Stimulated activated CD4-positive, alpha-beta T cell treated with anti-CD3 and anti-CD28 coated beads, Interleukin-4, amount 100 ng/mL, for 48 hours (primary cell): ENCODE measurements at regions not wholly inside any gene's neighbourhood (a gene's known extent, or its start where the extent isn't known, plus 50 kb on each side); places are given as distances from the start of the nearest gene placed in this dataset.
"Not testable (repeated sequence)": the region's sequence is repeated elsewhere in the genome, so short reads cannot be mapped to it uniquely, and the experiment has no call there.

Experiments used
- DNase-seq, 2 donors: peaks; one replicate each; pipeline ENCODE4 v3.0.0-alpha.2; 2020; ENCODE audit warnings: low read depth in 2 of 2

DNA sequence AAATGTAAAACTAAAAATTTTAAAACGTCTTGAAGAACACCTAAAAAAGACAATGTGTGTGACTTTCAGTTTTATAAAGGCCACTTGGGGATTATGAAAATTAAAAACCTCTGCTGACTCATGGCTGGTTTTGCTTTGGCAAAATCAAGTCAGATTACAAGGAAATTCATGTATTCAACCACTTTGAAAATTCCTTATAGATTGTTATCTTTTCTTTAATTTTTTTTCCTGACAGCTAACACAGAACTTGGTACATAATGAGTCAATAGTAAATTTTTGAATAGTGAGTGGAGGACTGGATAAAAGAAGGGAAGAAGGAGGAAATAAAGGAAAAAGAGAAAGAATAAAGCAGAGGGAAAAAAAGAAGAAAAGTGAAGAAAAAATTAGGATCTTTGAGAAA, 1774.7 kb upstream of the ACO1 start:
- no peak for DNase-seq

DNA sequence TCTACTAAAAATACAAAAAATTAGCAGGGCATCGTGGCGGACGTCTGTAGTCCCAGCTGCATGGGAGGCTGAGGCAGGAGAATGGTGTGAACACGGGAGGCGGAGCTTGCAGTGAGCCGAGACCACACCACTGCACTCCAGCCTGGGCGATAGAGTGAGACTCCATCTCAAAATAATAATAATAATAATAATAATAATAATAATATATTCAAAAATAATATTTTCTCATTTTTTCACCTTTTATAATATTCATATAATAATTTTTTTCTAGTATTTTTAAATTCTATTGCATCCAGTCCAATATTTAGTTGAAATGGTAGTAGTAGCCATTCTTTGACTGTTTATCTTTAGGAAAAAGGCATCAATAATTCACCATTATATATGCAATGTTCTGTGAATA, 1767.7 kb upstream of the ACO1 start:
- DNase-seq: not testable (repeated sequence)

DNA sequence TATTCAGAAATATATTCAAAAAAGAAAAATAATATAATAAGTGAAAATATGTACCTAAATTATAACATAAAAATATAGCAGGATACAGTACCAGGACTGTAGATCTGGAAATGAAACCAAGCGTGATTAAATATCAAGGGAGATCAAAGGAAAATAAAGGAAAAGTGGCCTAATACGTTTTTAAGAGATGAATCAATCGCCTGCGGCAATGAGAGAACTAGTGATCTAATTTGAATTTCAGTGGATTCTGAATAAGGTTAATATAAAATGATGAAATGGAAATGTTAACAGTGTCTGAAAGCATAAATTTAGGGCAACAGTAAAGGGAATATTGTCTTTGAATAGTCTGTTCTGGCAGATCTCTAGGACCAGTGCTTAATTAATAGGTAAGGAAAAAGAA, 1761.9 kb upstream of the ACO1 start:
- no peak for DNase-seq

DNA sequence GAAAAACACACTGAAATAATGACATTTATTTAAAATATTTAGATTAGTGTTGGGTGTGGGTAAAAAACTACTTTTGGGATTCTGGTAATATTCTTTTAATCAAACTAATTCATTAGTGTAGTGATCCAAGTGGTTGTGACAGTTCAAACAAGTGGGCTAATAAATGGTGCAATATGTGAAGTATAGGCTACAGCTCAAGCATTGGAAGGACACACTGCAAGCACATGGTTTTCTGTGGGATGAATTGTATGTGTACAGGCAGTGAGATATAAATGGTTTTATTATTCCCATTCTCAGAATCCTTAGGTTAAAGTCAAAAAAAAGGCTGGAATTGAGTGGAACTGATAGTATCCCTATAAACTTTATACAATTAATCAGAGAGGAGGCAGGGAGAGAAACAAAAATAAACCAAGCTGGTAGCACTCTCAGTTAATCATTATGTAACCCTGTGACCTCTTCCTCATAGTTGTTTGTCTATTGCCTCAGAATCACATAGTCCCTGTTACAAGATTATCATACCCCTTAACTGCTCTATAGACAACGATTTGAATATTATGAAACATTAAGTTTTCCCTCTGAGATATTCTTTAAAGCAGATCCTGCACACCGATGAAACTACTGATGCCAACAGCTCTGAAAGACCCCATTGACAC, 1755.4 kb upstream of the ACO1 start:
- DNase-seq: no peak

DNA sequence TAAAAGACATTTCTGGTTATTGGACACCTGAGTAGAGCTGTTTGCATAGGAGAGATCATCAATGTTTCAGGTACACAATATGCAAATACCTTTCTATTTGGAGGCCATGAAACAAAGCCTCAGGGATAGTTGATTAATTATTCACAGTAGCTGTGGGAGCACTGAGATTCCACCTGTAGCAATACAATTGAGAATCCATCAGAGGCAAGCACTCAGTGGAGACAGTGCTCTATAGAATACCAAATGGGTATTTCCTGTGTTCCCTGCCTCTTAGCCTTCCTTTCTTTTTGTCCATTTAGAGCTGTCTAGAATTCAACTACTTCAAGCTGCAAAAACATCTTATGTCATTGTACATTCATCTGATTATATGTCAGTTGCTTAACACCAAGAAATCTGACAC, 1754.0 kb upstream of the ACO1 start:
- no peak for DNase-seq

DNA sequence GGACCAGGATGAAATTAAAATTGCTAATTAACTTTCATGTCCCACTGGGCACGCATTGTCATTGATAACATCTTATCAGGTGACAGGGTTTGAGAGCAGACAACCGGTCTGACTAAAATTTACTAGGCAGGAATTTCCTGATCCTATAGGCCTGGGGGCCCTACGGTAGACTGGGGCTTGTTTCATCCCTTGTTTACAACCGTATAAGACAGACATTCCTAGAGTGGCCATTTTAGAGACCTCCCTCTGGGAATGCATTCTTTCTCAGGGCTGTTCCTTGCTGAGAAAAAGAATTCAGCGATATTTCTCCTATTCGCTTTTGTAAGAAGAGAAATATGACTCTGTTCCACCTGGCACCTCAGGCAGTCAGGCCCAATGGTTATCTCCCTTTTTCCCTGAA, 1737.8 kb upstream of the ACO1 start:
- DNase-seq: not testable (repeated sequence)

DNA sequence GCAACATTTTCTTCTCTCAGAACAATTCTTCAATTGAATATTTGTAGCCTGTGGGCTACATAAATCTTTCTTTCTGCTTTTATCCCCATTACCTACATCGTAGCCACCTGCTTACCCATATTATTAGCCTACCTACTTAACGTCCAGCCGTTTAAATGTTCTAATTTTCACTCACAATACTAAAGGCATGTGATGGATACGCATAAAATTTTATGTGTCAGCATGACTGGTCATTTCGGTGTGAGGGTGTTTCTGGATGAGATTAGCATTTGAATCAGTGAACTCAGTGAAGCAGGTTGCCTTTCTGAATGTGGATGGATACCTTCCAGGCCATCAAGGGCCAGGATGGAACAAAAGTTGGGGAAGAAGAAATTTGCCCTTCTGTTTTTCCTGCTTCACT, 1722.5 kb upstream of the ACO1 start:
- DNase-seq: no peak

DNA sequence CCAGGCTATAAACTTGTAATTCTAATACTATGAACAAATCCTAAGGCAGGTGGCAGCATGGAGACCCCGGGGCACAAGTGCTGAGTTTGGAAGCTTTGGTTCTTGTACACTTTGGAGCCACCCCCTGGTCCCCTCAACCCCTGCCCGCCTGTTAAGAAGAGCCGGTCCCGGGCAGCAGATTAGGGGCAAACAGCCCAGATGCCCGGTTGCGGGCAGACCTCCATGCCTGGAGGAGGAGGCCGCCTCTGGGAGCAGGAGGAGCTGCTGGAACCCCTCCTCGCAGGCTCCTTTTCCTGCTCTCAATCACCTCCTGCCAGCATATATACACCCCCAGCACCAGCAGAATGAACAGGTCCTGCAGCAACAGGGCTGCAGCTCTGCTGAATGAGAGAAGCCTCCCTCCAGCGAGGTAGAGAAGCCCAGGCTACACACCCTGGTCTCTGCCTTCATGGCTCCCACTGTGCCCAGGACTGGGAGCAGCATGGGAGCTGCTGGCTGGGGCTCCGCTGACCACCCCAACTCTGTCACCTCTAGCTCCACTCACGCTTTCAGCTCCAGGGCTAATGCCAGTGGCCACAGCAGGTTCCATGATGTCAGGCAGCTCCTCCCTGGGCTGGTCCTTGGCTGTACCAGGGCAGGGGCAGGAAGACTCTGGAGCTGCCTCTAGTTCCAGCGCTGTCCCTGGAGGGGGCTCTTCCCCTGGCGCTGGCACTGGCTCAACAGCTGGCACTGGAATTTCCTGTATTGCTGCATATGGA, 1713.5 kb upstream of the ACO1 start:
- DNase-seq: no peak

DNA sequence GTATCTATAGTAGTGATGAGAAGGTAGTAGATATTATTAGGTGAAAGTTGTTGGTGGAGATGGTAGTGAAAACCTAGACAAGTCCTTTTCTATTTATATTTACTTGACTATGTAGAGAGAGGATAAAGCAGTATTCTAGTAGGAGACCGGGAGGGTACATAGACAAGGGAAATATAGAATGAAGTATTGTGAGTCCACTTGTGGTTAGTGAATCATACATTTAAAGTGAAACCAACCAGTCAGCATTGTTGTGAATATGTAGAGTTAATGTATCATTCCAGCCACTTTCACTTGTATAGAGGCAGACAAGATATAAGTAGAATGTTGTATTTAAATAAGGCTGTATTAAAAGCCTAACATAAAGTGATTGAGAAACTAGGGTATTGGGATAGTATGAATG, 1711.3 kb upstream of the ACO1 start:
- no peak for DNase-seq

DNA sequence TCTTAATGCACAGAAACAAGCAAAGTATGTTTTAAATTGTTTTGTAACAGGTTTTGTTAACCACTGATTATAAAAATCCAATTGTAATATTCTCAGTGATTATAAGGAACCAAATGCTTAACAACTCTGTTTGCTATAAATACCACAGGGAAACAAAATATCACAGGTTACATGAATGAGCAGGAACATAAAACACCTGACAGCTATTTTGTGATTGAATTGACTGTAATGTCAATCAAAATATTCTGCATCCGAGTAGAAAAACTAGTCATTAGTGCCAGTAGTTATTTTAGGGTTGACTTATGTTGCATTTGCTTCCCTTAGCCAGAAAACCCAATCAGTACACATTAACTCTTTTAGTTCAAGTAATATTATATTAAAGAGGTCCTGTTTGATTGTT, 1707.8 kb upstream of the ACO1 start:
- DNase-seq: no peak

DNA sequence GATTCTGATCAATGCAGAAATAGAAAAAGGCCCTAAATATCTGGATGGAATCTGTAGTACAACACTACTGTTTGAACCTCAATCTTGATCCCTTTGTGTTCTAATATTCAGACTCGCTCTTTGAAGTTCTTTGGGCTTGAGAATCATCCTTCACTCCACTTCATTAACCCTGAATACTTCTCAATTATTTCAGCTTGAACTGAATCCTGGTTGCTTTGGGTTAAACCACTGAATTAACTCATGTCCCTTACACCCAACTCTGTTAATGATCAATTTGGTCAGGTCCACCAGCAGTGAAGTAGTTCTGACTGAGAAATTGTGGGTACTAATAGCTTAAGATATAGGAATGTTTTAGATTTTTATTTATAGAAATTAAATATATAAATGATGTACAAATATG, 1707.2 kb upstream of the ACO1 start:
- no peak for DNase-seq

DNA sequence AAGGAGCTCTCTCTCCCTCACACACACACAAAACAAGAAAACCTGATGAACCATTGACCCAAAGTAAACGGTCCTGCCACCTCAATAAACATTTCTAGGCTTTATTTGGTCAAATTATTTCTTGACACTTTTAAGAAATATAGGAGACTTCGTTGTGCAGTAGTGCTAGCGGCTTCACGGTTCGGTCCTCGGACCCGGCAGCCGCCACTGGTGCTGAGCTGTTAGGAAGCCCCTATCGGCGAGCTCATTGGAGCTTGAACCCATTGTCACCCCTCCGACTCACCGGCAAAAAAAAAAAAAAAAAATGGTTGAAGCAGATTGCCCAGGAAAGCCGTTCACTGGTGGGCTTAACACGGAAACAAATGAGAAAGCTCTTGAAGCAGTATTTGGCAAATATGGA, 1695.6 kb upstream of the ACO1 start:
- DNase-seq: no peak

DNA sequence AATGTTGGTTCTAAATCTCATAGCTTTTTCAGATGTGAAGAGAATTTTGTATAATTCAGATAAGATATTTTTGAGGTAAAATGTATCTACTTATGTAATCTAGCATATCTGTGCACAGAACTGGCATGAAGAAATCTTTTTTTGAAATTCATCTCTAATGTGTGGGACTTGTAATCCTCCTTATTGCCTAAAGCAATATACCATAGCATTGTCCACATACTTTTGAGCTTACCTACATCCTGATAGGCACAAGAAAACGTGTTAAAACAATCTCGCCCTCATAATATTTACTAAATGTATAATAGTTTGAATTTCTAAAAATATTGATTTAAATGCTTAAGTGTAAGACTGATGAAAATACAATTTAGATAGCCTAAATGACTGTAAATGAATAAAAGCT, 1686.5 kb upstream of the ACO1 start:
- no peak for DNase-seq

DNA sequence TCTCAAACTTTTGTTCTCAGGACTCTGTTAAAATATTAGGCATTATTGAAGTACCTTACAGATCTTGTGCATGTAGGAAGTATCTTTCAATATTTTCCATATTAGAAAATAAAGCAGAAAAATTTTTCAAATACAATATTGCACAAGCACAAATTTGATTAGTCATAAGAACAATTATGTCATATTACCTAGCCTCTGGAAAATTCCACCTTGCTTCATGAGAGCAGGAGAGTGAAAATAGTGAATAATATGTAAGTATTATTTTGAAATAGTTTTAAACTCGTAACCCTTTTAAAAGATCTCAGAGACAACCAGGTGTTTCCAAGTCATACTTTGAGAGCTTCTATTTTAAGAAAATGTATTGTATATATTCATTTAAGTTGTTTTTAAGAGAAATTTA, 1672.9 kb upstream of the ACO1 start:
- DNase-seq: no peak

DNA sequence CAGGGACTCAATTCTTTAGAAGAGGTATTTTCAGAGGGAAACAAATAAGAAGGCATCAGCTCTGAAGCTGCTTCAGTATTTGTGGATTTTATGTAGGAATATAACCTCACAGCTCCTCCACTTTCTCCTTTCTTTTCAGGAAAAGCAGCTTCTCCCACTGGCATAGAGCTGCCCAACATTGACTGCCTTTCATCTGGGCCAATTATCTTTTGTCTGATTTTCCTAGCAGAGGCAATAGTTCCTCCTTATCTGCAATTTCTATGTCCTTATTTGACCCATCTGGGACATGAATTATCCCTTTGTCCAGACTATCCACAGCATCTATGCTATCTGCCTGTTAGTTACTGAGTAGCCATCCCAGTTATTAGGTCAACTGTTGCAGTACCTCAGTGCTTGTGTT, 1671.2 kb upstream of the ACO1 start:
- no peak for DNase-seq

DNA sequence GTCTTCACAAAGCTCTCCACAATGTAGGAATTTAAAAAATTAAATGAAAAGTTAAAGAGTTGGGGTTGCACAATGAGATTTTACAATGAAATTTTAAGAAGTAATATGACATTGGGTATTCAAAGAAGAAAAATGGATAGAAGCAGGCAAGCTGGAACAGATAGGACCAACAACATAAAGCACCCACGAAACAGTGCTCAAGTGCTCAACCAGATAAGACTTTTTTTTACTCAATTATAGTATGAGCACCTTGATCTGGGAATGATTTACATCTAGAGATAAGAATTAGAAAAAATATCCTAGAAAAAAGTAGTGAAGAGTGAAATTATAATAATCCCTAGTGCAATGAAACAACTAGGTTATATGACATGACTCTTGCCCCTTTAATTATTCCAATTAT, 1670.1 kb upstream of the ACO1 start:
- DNase-seq: no peak

DNA sequence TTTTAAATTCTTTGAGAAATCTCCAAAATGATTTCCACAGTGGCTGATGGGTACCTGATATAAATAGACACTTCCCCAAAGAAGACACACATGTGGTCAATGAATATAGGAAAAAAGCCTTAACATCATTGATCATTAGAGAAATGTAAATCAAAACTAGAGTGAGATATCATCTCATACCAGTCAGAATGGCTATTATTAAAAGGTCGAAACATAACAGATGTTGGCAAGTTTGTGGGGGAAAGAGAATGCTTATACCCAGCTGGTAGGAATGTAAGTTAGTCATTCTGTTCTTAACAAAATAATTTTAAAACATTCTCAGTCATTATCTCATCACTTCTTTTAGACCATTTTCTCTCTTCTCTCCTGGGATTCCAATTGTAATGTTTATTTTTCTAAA, 1666.0 kb upstream of the ACO1 start:
- DNase-seq: no peak

DNA sequence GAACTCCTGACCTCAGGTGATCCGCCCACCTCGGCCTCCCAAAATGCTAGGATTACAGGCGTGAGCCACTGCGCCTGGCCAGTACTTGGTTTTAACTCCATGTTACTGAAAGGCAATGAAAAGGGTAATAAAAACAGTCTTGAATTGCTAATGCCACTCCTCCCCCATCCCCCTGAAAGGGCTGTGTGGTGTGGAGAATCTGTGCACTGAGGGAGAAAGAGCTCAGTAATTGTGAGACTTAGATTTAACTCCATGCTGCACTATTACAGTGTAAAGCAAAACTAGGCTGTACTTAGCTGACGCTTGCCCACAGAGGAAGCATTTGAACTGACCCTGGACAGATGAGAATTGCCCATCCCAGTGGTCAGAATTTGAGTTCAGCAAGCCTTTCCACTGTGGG, 1662.4 kb upstream of the ACO1 start:
- no peak for DNase-seq

DNA sequence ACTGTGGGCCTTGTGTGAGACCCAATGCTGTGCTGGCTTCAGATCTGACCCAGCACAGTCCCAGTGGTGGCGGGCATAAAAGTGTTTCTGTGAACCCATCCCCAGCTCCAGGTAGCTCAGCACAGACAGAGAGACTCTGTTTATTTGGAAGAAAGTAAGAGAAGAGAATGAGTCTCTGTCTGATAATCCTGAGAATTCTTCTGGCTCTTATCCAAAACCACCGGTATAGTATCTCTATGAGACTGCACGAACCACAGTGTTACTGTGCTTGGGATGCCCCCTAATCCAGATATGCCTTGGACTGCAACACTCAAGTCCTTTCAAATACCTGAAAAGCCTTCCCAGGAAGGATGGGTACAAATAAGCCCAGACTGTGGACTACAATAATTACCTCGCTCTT, 1660.8 kb upstream of the ACO1 start:
- DNase-seq: no peak

DNA sequence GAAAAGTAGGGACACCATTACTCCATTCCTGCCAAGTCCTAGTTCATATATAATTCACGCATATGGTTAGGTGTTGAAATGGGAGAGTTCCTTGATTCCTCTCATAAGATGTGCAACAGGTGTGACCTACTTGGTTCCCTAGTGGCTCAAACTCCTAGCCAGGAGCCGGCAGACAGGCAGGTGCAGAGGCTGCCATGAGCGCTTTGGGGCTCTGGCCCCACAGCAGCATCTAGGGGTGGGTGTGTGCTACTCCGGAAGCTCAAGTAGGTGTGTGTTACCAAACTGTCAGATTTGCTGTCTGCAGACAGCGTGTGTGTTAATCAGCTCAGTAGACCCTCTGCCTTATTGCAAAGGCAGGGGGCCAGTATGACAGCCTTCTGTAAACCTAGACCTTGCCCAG, 1652.4 kb upstream of the ACO1 start:
- no peak for DNase-seq

DNA sequence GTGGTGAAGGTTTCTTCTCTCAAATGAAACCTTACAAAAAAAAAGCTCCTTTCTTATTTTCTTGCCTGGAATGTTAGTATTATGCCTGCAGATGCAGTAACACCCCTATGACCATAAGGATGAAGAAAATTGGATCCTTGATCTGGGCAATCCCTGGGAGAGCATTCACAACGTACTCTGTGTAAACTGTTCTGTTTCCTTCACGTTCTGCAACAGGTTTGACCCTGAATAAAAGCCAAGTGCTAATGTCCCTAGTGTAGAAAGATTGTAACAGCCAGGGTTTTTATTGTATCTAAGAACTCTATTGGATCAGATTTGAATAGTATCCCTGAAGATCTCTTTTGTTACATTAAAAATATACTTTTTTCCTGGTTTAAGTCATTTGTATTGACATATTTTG, 1639.6 kb upstream of the ACO1 start:
- DNase-seq: no peak

DNA sequence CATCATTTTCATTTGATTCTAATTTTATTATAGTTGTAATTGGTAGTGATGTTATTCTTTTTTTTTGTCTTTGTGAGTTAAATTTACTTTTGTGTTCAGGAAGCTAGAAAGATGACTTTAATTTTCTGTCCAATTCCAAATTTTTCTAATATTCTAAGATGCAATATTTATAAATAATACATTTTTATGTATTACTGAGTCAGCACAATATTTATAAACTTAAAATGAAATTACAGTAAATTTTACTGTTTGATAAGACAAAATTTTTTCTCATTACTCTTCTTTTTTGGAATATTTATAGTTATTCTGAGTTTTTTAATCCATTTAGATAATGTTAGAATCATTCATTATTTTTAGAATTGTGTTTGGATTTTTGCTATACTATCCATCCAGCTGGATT, 1637.9 kb upstream of the ACO1 start:
- DNase-seq: no peak

DNA sequence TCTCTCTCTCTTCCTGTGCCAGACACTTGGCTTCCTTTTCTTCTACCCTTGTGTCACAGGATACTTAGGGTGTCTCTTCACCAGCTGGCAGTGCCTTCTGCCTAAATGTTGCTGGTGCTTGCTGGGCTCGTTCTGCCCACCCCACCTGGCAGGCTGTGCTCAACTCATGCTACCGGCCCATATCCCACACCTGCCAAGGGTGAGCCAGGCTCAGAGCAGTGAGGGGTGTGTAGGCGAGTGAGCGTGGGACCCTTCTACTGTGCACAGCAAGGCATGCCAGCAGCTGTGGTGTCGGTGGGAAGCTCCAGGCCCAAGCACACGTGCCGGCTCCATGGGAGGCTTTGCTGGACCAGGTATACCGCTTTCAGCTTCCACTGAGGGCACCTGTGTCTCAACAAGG, 1626.7 kb upstream of the ACO1 start:
- no peak for DNase-seq
